ENCODE measurements at regions not wholly inside any gene's neighbourhood (a gene's known extent, or its start where the extent isn't known, plus 50 kb on each side); places are given as distances from the start of the nearest gene placed in this dataset.
"Not testable (repeated sequence)": the region's sequence is repeated elsewhere in the genome, so short reads cannot be mapped to it uniquely, and the experiment has no call there.

DNA sequence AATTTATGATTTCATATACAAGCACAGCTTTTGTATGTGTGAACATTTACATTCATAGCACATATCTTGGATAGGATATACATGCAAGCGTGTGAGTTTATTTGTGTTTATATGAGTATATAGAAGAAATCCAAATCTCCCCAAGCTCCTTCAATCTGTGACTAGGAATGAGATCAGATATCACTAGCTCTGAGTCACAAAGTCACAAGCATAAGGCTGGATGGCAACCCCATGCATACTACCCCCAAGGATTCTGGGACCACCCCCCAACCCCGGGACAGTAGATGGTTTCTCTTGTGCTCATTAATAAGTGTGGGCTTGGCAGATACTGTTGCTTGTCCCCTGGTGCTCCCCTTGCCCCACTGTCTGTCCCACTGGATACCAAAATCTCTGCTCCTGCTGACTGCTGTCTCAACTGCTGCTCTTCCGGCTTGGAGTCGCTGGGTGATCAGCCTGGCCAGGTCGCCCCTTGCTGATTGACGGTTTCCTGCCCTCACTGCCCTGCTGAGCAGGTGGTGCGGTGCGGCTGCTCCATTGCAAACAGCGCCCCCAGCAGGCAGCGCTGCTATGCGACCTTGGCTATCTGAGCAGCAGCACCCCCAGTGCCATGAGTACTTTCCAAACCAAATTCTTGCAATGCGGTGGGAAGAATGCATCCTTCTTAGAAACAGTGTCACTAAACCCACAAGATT is 279.4 kb downstream of the CD83 start:
- peak; percentile 24 for DNase-seq (ENCODE audit: low read depth)

DNA sequence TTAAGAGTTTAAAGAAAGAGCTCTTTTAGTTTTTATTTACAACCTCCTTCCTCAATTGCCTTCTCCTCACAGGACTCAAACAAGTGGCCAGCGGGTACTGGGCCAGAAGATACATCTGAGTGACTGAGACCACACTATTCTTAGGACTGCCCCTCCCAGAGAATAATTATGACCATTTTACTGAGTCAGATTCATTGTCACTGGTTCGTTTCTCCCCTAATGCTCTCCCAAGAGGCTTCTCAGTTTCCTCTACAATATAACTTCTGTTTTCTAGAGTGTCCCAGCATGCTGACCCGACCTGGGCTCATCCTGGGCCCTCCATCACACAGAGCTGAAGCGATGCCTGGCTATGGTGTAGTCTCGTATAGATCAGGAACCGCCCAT is 279.9 kb downstream of the CD83 start:
- DNase-seq (ENCODE audit: low read depth), result no peak

DNA sequence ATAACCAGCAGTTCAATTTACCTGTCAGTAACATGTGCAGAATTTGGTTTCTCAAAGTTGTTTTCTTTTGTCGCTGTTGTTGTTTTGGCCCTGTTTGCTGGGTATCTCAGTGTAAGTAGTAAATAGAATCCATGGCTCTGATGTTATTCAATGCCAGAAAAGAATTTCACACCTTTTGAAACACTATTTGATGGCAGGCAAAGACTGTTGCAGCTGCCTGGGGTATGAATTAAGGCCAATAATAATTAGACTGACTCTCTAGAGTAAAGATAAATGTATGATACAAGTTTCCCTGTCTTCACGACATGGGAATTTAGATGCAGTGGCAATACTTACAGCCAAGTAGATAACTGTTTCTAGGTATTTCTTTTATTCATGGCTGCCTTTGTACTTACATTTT is 281.4 kb downstream of the CD83 start:
- no peak for DNase-seq (ENCODE audit: low read depth)

DNA sequence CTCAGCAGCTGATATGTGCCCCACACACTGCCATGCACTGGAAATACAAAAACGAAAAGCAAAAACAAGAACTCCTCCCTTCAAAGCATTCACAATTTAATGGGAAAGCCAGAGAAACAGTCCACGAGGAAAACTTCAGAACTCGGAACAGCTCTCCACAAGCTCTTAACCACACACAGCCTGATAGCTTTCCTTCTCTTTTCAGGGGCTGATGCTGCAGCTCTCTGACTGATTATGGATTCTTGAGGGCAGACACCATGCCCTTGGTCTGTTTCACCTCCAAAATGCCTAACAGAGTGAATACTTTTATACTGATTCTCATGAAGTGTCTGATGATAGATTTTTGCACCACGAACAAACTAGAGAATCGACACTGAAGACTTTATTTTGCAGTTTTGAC is 282.1 kb downstream of the CD83 start:
- DNase-seq (ENCODE audit: low read depth), result no peak

DNA sequence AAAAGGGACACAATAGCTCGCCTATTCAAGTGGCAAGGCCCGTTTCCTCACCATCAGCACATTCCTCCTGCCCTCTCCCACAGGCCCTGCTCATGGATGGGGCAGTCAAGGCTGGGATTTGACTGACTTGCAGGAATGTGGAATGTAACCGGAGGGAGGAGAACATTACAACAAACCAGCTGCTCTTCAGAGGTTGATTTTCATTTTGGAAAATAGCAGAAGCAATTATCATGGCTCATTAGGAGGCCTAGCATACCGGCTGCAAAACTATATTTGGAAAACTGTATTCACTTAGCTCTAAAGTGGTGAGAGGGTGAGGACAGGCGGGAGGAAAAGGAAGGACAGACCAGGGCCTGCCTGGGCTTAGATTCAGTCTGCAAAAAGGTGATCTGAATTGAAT is 283.7 kb downstream of the CD83 start:
- no peak for DNase-seq (ENCODE audit: low read depth)

DNA sequence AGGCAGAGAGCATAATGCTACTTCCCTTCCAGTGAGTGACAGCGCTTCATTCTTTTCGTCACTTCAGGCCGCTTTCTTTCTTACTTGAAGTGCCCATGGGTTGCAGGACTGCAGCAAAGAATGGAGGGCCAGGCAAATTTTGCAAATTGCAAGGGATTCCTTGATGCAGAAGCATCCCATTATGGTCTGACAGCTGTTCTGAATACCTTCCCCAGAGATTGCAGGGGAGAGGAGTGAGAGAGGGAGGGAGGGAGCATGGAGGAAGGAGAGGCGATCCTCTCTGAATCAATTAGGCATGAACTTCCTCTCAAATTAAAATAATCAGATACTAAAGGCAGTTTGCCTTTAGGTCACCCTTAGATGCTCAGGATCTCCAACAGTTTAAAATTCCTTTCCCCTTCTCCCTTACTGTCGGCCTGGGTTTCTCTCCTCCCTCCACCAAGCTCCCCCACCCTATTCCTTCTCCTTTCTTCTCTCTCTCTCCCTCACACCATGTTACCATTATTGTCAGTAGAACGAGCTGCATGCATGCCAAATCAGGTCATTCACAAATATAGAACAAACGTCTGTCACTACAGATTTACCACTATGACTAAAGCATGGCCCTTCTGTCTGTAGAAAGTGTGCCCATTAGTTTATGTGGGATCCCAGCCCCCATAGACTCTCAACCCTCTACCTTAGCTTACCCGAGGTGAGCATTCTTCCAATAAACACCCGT is 289.2 kb downstream of the CD83 start:
- no peak for DNase-seq (ENCODE audit: low read depth)

DNA sequence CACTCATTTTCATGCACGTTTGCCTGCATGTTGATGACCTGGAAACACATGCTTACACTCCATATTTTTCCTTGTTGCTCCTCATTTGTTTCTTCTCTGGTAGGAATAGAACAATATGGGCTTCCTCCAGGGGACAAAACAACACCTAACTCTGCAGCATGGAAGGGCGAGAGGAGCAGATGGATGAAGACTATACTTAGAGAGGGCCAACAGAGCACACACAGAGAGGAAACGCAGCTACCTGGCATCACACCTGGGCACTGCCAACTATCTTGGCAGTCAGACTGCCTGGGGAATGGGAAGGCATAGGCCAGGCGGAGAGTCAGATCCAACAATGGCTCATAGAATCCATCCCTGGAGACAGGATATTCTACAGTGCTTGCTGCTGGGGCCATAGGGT is 290.9 kb downstream of the CD83 start:
- no peak for DNase-seq (ENCODE audit: low read depth)

DNA sequence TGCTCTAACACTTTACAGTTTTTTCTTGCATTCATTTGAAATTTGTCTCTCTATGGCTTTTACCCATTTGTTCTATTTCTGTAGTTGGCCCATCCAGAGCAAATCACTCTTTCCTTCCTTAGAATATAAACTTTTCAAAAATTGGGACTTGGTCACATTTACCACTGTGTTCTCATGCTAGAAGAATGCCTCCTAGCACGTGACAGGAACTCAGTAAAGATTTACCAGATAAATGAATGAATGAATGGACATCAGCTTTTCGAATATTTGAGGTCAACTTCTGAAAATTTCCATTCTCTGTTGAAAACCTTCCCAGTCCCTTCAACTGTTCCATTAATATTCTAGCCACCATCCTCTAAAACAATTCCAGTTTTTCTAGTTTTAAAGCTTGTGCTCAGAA is 294.5 kb downstream of the CD83 start:
- DNase-seq (ENCODE audit: low read depth), result no peak

DNA sequence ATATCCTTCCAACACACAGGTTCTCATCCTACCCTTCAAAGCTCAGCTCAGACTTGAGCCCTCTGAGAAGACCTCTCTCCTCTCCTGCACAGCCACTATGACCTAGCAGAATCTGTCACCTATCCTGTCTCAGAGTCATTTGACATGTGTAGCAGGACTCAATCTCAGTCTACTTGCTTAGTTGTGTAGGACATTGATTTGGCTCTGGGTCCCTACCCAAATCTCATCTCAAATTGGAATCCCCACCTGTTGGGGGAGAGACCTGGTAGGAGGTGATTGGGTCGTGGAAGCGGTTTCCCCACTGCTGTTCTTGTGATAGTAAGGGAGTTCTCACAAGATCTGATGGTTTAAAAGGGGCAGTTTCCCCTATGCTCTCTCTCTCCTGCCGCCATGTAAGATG is 297.9 kb downstream of the CD83 start:
- no peak for DNase-seq (ENCODE audit: low read depth)

DNA sequence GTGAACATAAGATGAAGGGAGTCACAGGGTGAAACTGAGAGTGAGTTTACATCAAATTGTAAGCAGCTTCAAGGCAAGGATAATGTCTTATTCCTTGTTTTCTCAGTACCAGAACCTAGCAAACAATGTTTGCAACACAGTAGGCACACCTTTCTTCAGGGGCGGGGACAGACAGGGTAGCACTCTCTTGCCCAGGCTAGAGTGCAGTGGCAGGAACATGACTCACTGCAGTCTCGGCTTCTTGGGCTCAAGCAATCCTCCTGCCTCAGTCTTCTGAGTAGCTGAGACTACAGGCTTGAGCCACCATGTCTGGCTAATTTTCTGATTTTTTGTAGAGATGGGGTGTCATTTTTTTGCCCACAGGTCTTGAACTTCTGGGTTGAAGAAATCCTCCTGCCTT is 299.8 kb downstream of the CD83 start:
- no peak for DNase-seq (ENCODE audit: low read depth)

DNA sequence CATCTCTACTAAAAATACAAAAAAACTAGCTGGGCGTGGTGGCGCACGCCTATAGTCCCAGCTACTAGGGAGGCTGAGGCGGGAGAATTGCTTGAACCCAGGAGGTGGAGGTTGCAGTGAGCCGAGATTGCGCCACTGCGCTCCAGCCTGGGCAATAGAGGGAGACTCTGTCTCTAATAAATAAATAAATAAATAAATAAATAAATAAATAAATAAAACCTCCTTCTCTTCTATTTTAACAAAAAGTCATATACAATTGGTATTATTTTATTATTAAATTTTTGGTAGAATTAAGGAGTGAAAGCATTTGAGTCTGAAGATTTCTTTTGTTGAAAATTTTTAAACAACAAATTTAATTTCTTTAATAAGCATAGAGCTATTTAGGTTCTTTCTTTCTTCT is 301.7 kb downstream of the CD83 start:
- DNase-seq (ENCODE audit: low read depth), result not testable (repeated sequence)

DNA sequence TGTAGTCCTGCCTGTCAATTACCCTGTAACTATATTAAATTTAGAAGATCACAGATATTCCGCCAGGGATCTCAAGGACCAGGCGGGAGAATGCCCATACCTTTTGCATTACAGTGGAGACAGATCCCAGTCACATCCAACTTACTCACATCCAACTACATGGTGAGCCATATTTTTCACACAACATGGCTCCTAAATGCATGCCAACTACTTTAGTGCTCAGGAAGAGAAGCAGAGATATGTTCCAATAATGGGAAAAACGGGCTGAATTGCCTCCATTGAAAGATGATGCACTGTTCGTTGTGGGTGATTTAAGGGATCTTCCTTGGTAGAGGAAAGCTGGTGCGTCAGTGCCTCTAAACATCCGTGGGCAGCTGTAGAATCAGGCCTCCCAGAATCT is 304.5 kb downstream of the CD83 start:
- no peak for DNase-seq (ENCODE audit: low read depth)

DNA sequence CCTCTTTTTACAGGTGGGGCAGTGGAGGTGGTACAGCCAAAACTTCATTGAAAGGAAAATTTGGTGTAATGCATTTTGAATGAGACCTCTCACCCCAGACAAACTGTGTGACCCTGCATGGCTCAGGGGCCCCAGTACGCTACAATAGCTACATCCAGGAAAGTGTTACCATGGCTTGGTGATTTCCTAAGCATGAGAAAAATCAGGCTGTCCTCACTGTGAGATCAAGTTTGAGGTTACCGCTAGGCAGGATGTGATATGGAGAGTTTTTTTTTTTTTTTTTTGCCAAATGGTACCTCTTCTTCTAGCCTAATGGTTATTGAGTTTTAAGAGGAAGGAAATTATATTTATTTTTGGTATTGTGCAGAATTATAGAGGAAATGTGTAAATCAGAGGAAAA is 305.3 kb downstream of the CD83 start:
- DNase-seq (ENCODE audit: low read depth), result no peak

DNA sequence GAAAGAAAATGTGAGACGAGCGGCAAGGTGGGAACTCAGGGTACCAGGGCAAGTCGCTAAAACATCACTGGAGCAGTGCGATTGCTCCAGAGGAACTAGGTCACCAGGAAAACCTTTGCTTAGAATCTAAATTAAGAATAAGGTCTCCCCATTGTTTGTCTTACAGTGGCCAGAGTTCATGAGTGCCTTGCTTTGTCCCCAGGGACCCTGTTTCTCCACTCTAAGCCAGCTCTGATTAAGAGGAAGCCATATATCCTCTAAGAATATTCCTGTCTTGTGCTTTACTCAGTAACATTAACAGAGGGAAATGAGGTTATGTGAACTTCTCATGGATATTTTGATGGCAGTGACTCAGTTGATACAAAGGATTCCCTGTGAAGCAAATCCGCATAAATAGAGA is 305.8 kb downstream of the CD83 start:
- DNase-seq (ENCODE audit: low read depth), result peak; percentile 61

DNA sequence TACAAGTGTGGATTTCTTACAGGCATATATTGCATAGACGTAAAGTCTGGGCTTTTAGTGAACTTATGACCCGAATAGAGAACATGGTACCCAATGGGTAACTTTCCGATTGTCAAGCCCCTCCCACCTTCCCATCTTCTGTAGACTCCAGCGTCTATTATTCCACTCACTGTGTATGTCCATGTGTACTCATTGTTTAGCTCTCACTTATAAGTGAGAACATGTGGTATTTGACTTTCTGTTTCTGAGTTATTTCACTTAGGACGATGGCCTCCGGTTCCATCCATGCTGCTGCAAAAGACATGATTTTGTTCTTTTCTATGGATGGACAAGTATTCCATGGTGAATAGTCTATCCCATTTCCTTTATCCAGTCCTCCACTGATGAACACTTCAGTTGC is 306.4 kb downstream of the CD83 start:
- no peak for DNase-seq (ENCODE audit: low read depth)

DNA sequence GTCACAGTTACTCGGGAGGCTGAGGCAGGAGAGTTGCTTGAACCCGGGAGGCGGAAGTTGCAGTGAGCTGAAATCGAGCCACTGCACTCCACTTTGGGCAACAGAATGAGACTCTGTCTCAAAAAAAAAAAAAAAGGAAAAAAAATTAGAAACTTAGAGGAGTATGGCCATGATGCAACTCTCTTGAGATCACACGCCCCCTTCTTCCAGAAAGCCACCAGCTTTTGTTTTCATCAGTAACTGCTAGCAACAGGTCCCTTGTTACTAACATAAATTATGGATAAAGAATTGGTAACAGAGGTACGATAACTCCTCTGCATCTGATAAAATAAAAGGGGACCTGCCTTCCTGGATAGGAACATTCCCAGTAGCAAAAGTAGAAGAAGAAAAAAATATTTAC is 308.2 kb downstream of the CD83 start:
- DNase-seq (ENCODE audit: low read depth), result no peak

DNA sequence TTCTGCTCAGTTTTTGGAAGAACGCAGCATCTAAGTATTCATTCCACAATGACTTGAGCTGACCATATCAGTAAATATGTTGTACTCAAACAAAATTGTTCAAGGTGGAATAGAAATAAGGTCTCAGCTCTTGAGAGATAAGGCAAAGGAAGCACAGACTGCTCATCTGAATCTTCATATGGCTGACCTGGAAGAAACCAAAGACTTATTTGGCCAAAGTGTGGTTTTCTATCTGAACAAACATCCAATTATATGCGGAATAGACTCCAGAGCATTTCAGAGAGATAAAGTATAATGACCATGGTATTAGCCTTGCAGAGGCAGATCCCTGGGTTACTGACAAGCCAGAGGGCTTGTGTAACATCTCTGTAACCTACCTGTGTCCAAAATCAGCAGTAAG is 308.7 kb downstream of the CD83 start:
- no peak for DNase-seq (ENCODE audit: low read depth)

DNA sequence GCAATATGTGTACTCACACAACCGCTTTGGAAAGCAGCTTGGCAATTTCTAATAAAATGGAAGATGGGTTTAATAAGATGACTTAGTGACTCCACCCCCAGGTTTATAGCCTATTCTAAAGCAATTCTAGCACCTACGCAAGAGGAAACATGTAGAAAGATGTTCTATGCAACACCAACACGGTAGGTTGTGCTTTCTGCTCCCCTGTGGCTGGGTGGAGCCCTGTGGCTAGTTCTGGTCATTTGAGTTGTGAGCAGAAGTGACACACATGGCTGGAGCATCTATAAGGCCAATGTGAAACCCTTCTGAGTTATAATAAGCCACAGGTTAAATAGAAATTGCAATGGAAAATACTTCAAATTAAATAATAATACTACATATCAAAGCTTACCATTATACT is 310.7 kb downstream of the CD83 start:
- no peak for DNase-seq (ENCODE audit: low read depth)

DNA sequence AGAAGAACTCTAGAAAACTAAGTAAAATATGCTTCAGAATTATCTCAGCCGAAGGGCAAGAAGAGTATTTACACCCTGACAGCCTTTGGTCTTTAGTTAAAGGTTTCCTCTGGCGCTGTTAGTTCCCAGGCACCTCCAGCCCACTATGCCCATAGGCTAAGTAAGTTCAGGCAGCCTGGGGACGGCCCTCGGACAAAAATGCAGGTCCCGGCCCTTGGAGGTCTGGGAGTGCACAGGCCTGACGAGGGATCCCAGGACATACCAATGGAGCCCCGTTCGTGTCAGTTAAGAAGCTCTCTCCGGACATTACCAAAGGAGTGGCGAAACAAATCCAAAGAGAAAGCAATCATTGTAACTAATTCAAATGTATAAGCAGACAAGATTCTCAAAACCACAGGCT is 311.8 kb downstream of the CD83 start:
- no peak for DNase-seq (ENCODE audit: low read depth)

DNA sequence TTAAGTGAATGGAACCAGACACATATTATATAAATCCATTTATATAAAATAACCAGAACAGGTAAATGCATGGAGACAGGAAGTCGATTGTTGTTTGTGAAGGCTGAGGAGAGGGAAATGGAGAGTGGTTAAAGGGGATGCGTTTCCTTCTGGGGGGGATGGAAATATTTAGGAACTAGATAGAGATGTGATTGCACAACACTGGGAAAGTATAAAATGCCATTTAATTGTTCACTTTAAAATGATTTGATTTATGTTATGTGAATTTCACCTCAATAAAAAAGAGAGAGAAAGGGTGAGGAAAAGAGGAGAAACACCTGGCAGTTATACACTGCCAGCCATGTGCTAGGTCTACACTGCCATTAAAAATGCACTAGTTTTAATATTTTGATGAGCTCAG is 312.6 kb downstream of the CD83 start:
- no peak for DNase-seq (ENCODE audit: low read depth)

DNA sequence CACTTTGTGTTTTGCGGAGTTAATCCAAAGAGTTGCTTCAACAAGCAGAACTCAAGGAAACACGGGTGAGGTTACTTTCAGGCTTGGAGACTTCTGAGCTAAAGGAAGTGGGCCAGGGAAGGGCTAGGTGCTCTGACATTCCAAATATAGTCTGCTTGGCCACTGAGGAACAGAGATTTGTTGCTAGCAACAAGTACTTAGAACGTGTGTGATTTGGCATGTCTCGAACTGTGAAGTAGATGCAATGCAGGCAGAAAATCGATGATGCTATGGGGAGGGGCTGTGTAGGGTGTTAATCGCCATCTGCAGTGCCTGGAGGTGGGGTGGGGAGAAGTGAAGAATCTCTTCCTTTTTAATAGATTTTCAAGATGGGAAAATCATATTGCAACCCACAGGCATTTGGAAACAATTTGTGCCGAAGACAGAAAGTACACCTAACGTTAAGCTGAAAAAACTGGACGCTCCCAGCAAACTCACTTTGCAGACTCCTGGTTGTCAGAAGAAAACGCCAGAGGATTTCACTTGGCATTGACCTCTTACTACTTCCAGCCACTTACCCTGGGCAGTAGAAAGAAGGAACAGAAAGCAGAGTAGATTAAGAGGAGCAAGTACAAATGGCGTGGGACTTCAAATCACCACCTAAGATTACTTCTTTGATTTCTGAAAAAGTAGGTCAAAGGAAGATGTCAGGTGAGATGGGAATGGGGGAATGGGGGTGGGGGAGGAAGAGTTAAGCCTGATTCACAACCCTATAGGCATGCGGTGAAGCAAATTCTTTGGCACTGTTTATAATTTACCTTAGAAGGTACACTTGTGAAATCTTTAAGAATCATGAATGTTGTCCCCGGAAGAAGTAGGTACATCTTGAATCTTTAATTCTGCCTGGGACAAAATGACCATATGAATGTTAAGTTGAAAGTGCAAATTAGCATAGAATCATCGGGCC is 314.1 kb downstream of the CD83 start:
- no peak for DNase-seq (ENCODE audit: low read depth)

DNA sequence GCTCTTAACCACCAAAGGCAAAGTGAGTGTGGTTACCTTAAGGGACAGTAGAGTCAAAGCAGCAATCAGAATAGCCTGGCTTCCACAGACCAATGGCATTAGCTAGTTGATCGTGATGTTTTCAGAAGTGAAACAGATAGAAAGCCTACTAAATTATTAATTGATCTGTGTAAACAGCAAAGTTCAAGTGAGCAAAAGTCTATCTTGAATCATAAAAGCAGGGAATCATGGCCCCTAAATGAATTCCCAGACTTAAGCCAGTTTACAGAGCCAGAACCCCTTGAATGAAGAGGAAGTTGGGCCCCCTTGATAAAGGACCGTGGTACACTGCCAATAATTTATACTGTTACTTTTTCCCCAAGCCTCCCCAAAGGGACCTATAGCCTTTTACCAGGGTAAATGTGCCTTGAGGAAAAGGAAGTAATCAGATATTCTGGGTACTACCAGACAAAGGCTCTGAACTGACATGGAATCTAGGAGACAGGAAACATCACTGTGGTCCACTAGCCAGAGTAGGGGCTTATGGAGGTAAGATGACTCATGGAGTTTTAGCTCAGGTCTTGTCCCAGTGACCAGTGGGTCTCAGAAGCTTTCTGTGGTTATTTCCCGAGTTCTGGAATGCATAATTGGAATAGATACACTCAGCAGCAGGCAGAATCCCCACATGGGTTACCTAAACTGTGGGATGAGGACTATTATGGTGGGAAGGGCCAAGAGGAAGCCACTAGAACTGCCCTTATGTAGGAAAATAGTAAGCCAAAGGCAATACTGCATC is 317.5 kb downstream of the CD83 start:
- DNase-seq (ENCODE audit: low read depth), result no peak
